Raji (cell line): ENCODE measurements at regions not wholly inside any gene's neighbourhood (a gene's known extent, or its start where the extent isn't known, plus 50 kb on each side); places are given as distances from the start of the nearest gene placed in this dataset.

ENCODE experiments used
- POLR2A ChIP-seq: IDR thresholded peaks from 2 replicates; pipeline ENCODE4 v1.6.1; 2011; ENCODE audit warnings: low read depth, low read length, control low read depth; ENCODE audit not compliant: insufficient read depth

DNA sequence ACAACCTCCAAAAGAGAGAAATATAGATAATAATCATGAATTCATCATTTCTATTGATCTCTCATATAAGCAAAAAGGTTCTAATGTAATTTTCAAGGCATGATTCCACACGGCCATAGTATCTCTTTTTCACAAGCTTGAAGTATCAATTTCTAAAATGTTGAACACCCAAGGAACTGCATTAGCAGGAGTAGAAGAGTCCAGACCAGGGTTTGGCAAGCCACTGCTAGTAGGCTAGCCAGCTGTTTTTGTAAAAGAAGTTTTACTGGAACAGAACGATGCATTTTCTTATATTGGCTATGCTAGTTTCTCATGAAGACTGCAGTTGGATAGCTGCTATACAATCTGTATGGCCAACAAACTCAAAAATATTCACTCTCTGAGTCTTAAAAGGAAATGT is 481.5 kb upstream of the MIR17HG start:
- TF ChIP-seq POLR2A, result no peak

DNA sequence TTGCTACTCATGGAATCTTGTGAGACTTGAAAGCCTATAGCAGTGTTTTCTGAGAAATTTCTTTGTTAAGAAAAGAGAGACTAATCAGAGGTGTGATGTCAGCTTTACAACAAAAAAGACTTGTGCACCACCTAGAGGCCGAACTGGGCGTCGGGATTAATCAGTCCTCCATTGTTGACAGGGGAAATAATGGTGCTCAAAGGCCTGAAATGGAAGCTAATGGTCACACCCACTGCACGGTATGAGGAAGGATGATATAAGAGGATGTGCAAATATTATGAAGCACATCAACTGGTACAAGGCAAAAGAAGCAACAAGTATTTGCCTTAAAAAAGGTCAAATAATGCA is 480.2 kb upstream of the MIR17HG start:
- TF ChIP-seq POLR2A, result no peak

DNA sequence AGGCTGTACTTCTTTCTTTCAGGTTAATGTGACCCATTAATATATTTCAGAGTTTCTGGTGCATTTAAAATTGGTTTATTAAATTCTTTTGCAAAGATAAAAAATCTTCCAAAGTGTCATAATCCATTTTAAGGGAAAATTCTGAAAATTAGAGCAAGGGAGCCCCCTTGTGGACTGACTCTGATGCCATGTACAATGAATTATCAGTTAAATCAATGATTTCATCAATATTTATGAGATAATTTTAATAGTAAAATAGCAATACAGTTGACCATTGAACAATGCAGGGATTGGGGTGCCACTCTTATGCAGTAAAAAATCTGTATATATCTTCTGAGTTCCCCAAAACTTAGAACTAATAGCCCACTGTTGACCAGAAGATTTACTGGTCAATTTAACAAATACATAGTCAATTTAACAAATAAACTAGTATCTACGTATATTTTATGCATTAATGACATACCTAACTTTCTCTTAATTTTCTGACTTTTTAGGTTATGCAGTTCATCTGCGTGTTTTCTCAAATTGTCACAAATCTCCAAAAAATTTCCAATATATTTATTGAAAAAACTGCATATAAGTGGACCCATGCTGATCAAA is 479.1 kb upstream of the MIR17HG start:
- no peak for TF ChIP-seq POLR2A

DNA sequence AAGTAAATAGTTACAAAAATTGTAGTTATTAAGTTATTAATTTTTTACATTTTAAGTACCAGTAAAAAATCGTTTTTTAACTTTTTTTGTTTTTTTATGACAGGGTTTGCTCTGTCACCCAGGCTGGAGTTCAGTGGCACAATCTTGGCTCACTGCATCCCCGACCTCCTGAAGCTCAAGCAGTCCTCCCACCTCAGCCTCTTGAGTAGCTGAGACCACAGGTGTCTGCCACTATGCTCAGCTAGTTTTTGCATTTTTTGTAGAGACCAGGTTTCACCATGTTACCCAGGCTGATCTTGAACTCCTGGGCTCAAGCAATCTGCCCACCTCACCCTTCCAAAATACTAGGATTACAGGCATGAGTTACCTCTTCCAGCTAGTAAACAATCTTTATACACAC is 477.9 kb upstream of the MIR17HG start:
- TF ChIP-seq POLR2A, result no peak

DNA sequence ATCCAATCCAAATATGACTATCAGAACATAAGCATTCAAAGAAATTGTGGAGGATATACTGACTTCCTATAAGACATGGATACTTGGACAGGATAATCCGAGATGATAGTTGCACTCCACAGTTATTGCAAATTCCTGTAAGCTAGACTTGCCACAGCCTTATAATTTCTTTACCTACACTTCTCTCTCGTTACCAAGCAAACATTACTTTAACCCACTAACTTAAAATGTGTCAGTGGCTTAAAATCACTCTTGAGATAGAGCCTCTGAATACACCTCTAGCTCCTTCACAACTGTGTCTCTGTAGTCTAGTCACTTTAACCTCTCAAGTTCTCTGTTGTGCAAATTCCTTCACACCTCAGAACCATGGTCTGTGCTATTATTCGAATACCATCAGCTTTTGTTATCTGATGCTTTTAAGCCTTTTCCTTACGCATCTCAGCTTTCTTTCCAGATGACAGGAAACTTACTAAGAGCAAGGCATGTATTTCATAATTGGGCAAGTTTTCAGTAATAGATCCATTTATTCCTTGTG is 474.9 kb upstream of the MIR17HG start:
- TF ChIP-seq POLR2A, result no peak

DNA sequence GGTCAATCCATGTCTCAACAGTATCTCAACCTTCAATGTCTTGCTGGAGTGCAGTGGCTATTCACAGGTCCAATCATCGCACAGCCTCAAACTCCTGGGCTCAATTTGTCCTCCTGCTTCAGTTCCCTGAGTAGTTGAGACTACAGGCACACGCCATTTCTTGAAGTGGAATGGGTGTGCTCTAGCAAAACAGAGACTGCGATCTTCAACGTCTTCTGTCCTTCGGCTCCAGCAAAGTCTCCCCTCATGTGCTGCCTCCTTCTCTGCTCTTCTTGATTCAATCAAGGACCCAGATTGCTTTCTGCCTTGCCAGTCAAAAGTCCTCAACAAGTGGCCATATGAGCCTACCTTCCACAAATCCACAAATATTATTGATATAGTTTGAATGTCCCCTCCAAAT is 466.7 kb upstream of the MIR17HG start:
- TF ChIP-seq POLR2A, result no peak

DNA sequence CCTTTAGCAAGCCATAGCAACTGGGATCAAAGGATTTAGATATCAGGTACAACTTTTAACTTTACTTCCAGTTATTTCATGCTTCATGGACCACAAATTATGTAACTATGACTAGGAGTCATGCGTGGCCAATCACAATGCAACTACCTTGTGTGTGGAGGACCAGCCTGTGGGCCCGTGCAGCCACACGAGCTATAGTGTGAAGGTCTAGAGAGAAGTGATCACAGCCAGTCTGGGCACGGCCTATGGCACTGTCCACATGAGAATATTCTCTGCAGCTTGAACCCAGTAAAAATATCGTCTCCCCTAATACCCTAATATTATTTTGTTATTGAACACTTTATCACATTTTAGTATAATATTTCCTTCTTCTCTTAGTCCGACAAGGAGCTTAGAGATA is 464.9 kb upstream of the MIR17HG start:
- no peak for TF ChIP-seq POLR2A

DNA sequence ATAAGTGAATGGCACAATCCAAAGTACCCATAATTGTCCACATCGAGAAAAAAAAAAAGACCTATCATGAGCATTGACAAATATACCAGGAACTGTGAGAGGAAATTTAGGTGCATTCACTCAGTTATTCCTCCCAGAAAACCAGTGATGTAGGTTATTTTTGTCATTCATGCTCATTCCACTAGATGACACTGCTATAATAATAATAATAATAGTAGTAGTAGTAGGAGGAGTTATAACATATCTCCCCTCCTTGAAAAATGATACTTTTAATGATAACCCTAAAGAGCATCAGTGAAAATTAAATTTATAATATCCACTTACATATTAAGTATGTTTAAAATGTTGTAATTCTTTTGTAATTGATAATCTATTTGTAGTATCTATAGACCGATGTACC is 463.9 kb upstream of the MIR17HG start:
- TF ChIP-seq POLR2A, result no peak

DNA sequence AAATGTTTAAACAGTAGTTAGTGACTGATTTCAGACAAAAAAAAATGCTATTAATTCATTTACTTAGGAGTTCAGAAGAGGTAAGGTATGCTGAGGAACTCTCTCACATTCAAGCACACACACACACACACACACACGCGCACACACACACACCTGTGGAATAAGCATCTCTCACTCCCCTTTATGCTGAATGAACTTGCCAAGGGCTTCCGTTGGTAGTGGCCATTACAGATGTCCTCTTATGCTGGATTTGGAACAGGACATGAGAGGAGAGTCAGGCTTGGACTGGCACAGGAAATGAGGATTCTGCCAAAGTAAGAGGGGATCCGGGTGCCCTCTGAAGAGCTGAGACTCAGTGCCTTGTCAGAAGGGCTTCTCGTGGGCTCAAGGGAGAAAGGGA is 463.4 kb upstream of the MIR17HG start:
- no peak for TF ChIP-seq POLR2A

DNA sequence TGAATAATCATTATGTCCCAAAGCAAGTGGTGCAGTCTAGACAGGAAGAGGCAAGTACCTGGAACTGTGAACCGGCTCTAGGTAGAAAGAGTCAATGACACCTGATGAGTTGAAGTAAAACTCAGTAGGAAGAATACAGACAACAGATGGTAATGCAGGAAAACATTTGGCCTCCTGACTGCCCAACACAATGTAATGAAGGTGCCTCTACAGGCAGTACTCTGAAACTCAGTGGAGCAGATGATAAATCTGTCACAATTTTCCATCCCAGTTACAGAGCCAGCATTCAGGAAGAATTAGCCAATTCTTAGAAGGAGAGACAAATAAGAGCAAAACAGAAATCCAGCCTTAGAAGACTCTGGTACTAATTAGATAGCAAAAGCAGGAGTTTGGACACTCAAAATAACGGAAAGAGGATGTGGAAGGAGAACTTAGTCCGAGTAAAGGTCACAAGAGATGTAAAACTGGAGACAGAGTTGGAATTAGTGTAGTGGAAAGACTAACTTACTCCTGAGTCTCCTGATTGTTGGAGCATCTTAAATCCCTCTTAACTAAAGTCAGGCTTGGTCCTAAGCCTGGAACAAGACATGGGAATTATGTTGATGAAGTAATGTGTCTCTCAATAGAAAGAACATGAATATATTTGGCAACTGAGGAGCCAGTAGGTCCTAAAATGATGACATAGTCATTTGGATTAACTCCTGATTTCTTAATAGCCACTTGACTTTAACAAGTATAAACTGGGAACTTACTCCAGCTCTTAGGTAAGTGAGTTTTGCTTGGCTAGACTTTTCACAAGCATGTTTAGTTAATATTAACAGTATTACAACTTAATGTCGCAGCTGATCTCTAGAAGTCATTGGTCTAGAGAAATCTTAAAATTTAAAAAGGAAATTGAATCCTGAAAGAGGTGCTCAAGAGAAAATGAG is 457.3 kb upstream of the MIR17HG start:
- no peak for TF ChIP-seq POLR2A

DNA sequence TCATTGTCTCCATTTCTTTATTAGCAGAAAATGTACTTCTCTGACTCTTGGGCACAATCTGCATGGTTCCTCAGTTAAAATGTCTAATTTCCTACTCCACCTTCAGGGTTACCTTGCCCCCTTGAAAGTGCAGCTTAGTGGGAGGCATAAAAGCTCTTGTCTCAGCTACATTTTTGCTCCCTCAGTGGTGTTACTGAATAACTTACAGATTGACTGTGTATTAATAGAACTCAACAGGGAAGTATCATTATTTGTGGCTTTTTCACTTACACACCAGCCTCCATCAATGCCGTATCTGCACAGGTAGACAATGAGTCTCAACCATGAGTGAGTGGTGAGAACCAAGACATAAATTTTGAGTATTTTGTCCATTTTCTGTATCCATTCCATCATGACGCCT is 456.2 kb upstream of the MIR17HG start:
- no peak for TF ChIP-seq POLR2A

DNA sequence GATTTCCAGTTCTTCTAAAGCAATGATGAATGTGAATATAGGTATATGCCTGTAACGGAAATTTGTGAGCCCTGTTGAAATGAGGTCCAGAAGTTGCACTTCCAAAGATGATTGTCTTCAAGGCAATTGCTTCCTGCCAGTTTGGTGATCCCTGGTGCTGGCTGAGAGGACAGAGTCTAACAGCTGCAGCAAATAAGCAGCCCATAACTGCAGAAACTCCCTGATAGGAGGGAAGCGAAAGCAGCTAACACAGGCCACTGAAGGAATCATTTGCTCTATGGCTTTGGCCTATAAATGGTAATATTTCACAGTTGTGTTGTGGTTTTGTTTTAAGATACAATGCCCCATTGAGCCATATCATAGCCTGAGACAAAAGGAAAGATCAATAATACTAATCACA is 451.5 kb upstream of the MIR17HG start:
- no peak for TF ChIP-seq POLR2A

DNA sequence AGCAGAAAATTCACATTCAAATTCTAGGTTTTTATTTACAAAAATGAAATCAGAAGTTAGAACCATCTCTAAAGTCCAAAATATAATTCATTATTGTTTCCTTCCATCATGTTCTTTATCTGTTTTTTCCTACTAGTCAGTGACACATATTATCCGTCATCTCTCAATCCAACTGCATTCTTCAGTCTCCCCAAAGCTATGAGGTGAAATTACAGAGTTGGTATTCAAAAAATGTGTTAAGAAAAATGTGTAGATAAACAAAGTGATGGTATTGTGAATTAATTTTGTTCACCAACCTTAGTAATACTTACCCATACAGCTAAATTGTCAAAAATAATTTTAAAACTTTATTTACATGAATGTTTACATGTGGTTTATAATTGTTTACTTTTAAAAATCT is 448.7 kb upstream of the MIR17HG start:
- TF ChIP-seq POLR2A, result no peak

DNA sequence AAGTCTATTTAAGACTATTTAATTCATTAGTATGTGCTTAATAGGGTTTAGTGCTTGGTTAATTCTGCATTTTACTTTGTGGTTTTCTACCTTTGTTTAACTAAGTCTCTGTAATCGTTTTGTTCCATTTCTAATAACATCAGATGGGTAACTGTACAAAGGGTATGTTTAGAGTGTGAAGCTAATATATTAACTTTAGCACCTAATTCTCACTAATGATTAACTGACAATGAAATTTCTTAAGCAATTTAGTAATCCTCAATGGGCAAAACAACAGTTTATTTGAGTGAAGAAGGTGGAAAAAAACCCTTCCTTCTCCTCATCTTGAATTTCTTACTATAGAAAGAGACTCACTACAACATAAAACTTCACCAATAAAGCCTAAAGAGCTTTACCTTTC is 448.1 kb upstream of the MIR17HG start:
- TF ChIP-seq POLR2A, result no peak

DNA sequence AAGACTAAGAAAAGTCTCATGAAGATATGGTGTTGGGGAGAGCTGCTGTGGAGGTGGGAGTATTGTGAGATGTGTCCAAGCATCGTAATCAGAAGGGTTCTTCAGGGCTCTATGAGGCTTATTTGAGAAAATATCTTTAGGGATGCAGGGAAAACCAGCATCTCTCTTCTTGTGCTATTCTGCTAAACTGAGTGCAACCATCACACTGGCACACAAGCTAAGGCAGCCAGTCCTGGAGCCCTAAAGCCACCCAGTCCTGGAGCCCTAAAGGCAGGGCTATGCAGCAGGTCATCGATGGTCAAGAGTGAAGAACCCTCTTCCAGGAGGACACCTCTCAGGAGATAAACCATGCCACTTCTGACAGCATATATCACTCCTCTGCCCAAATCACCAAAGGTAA is 445.2 kb upstream of the MIR17HG start:
- TF ChIP-seq POLR2A, result no peak

DNA sequence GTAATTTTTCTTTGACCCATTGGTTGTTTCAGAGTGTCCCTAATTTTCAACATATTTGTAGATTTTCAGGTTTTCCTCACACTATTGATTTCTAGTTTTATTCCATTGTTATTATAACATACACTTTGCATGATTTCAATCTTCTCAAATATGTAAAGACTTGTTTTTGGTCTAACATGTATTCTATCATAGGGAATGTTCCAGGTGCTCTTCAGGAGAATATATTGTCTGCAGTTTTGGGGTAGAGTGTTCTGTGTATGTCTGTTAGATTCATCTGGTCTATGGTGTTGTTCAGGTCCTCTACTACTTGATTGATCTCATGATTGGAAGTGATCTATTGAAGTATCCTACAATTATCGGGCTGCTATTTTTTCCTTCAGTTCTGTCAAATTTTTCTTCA is 440.9 kb upstream of the MIR17HG start:
- no peak for TF ChIP-seq POLR2A
